Hepatocyte (in vitro differentiated cells): ENCODE measurements at regions not wholly inside any gene's neighbourhood (a gene's known extent, or its start where the extent isn't known, plus 50 kb on each side); places are given as distances from the start of the nearest gene placed in this dataset.

Source experiments
- DNase-seq: peaks from one replicate; pipeline ENCODE4 v3.0.0-alpha.2; 2016; ENCODE audit warnings: low spot score
- H2AFZ ChIP-seq: fragments of 200-600 bp; sonication (generic); 2 replicates; pipeline ENCODE4 v1.6.0; 2016; ENCODE audit warnings: antibody characterized with exemption, mild to moderate bottlenecking
- H3K27ac ChIP-seq: fragments of 200-600 bp; sonication (generic); 2 replicates; pipeline ENCODE4 v1.5.1; 2016; ENCODE audit warnings: mild to moderate bottlenecking
- H3K27me3 ChIP-seq: fragments of 200-600 bp; sonication (generic); 2 replicates; pipeline ENCODE4 v1.6.1; 2016
- H3K36me3 ChIP-seq: fragments of 200-600 bp; sonication (generic); replicated peaks from 2 replicates; pipeline ENCODE4 v1.5.1; 2016; ENCODE audit warnings: low read depth; ENCODE audit not compliant: insufficient read depth
- H3K4me1 ChIP-seq: fragments of 200-600 bp; sonication (generic); 2 replicates; pipeline ENCODE4 v1.5.1; 2016; ENCODE audit warnings: mild to moderate bottlenecking, moderate library complexity; ENCODE audit not compliant: insufficient read depth
- H3K4me2 ChIP-seq: fragments of 200-600 bp; sonication (generic); 2 replicates; pipeline ENCODE4 v1.6.0; 2016
- H3K4me3 ChIP-seq: fragments of 200-600 bp; sonication (generic); 2 replicates; pipeline ENCODE4 v1.5.1; 2016; ENCODE audit warnings: mild to moderate bottlenecking
- H3K79me2 ChIP-seq: fragments of 200-600 bp; sonication (generic); 2 replicates; pipeline ENCODE4 v1.6.0; 2017; ENCODE audit warnings: mild to moderate bottlenecking
- H3K9me2 ChIP-seq: fragments of 200-600 bp; sonication (generic); replicated peaks from 2 replicates; pipeline ENCODE4 v1.6.0; 2017; ENCODE audit warnings: mild to moderate bottlenecking; ENCODE audit not compliant: insufficient read depth
- H3K9me3 ChIP-seq: fragments of 200-600 bp; sonication (generic); 2 replicates; pipeline ENCODE4 v1.5.1; 2016; ENCODE audit warnings: low read depth, mild to moderate bottlenecking
- H4K20me1 ChIP-seq: fragments of 200-600 bp; sonication (generic); 2 replicates; pipeline ENCODE4 v1.6.0; 2016; ENCODE audit warnings: mild to moderate bottlenecking; ENCODE audit not compliant: insufficient read depth, poor library complexity, severe bottlenecking
- EZH2 ChIP-seq: fragments of 200-600 bp; sonication (generic); IDR thresholded peaks from 2 replicates; pipeline ENCODE4 v1.6.1; 2016; ENCODE audit warnings: antibody characterized with exemption, mild to moderate bottlenecking, borderline replicate concordance
- EZH2phosphoT487 ChIP-seq: fragments of 200-600 bp; sonication (generic); IDR thresholded peaks from one replicate; pipeline ENCODE4 v1.6.1; 2018; ENCODE audit warnings: antibody characterized with exemption, mild to moderate bottlenecking, low read depth, moderate library complexity; ENCODE audit not compliant: unreplicated experiment, severe bottlenecking
- WGBS: methylation state at CpG from one replicate; pipeline ENCODE4 v1.1.6; 2016; ENCODE audit warnings: low lambda C conversion rate; ENCODE audit errors: missing lambda C conversion rate; 5-methylcytosine and 5-hydroxymethylcytosine counted together
- TF ChIP-seq, protein P1 (sequence below): fragments of 200-600 bp; sonication (generic); IDR thresholded peaks from 2 replicates; pipeline ENCODE4 v1.5.1; 2016; ENCODE audit warnings: antibody characterized with exemption, mild to moderate bottlenecking; ENCODE audit not compliant: poor library complexity

DNA sequence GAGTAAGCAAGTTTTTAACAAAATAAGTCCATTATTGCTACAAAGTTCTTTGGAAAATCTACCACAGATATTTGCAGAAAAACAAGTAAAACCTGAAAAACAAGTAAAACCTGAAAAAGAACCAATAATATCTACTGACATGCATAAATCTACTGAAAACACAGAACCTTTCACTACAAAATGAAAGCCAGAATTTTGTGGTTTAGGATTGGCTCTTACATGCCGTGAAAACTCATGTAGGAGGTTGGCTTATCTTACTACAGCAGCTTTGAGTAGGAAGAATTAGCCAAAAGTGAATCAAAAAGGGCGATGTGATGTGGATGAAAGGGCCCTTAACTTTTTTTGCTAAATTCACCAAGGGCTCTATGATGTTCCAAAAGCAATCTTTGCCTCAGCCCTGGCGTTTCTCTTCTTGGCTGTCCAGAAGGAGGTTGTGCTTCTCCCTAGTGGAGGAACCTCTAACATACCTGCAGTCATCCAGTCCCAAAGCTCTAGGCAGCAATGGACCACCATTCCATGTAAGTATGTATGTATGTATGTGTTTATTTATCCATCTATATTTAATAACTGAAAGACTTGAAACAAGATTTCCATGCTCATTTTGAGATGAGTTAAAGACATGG is 93.5 kb upstream of the ZNF804B start:
- DNase-seq = peak; percentile 5
- 83% methylated on average over 3 of the region's 3 CpGs for whole genome bisulfite sequencing
- TF ChIP-seq, protein P1, sequence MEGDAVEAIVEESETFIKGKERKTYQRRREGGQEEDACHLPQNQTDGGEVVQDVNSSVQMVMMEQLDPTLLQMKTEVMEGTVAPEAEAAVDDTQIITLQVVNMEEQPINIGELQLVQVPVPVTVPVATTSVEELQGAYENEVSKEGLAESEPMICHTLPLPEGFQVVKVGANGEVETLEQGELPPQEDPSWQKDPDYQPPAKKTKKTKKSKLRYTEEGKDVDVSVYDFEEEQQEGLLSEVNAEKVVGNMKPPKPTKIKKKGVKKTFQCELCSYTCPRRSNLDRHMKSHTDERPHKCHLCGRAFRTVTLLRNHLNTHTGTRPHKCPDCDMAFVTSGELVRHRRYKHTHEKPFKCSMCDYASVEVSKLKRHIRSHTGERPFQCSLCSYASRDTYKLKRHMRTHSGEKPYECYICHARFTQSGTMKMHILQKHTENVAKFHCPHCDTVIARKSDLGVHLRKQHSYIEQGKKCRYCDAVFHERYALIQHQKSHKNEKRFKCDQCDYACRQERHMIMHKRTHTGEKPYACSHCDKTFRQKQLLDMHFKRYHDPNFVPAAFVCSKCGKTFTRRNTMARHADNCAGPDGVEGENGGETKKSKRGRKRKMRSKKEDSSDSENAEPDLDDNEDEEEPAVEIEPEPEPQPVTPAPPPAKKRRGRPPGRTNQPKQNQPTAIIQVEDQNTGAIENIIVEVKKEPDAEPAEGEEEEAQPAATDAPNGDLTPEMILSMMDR = no peak
- TF ChIP-seq EZH2 (no peak), EZH2phosphoT487 (no peak)

GRCh38 chr7:88664630-88665233 is 94.8 kb upstream of the ZNF804B start:
- Histone ChIP-seq H3K4me2 (no peak overlapping the region), H3K36me3 (no peaks in the 10 kb centered on the region), H3K4me1 (peaks cover 6% of the 10 kb centered on the region), H2AFZ (no peak overlapping the region), H3K9me2 (no peaks in the 10 kb centered on the region), H3K27me3 (no peaks in the 10 kb centered on the region), H3K27ac (peak overlapping the region; percentile 46), H4K20me1 (no peaks in the 10 kb centered on the region), H3K4me3 (no peak overlapping the region), H3K9me3 (no peaks in the 10 kb centered on the region), H3K79me2 (no peaks in the 10 kb centered on the region)
- TF ChIP-seq, protein P1 = no peak
- TF ChIP-seq EZH2 (no peak), EZH2phosphoT487 (no peak)
- peak; percentile 22 for DNase-seq
- WGBS = 95% methylated on average over 1 of the region's 1 CpG

More for the DNA sequence above, 93.5 kb upstream of the ZNF804B start:
- Histone ChIP-seq H3K4me2 (no peak overlapping the region), H3K27me3 (no peaks in the 10 kb centered on the region), H3K36me3 (no peaks in the 10 kb centered on the region), H4K20me1 (no peaks in the 10 kb centered on the region), H3K4me3 (no peak overlapping the region), H3K9me3 (no peaks in the 10 kb centered on the region), H3K9me2 (no peaks in the 10 kb centered on the region), H2AFZ (no peak overlapping the region), H3K79me2 (no peaks in the 10 kb centered on the region), H3K4me1 (peaks cover 6% of the 10 kb centered on the region), H3K27ac (no peak overlapping the region)

GRCh38 chr7:88661921-88662320 is 97.6 kb upstream of the ZNF804B start:
- Histone ChIP-seq H3K4me1 (peaks cover 6% of the 10 kb centered on the region), H3K4me2 (no peak overlapping the region), H2AFZ (no peak overlapping the region), H3K9me3 (no peaks in the 10 kb centered on the region), H3K9me2 (no peaks in the 10 kb centered on the region), H3K27ac (no peak overlapping the region), H3K27me3 (no peaks in the 10 kb centered on the region), H3K4me3 (no peak overlapping the region), H3K79me2 (no peaks in the 10 kb centered on the region), H3K36me3 (no peaks in the 10 kb centered on the region), H4K20me1 (no peaks in the 10 kb centered on the region)
- no peak for DNase-seq
- no peak for TF ChIP-seq EZH2
- TF ChIP-seq, protein P1 = no peak
- no peak for TF ChIP-seq EZH2phosphoT487
- WGBS = 92% methylated on average over 3 of the region's 3 CpGs
